Ramos (cell line): ENCODE measurements at regions not wholly inside any gene's neighbourhood (a gene's known extent, or its start where the extent isn't known, plus 50 kb on each side); places are given as distances from the start of the nearest gene placed in this dataset.

Experiments
- in situ Hi-C: fragments of 300-500 bp; cut with MboI; formaldehyde crosslinking; loops from one replicate; pipeline ENCODE4 v1.14.3; 2022; ENCODE audit warnings: low sequenced_read_pairs; ENCODE audit not compliant: unreplicated experiment

DNA sequence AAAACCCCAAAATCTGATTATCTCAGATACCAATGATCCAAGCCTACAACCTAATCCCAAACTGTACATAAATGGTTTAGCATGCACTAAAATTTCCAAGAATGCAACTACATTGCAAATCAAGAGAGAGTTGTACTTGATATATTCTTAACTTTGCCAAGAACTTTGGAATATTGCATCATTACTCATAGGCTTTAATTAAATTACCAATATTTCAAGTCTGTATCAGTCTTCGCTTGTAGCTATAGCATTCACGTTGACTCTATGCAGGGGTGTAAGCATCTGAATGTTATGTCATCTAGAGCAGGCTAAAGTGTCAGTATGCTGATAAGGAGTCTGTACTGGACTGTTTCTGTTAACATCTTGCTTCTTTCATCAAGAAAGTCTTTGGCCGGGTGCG lies 56.3 kb downstream of the FOXI3 start:
- in situ Hi-C loops, result no loop called here

DNA sequence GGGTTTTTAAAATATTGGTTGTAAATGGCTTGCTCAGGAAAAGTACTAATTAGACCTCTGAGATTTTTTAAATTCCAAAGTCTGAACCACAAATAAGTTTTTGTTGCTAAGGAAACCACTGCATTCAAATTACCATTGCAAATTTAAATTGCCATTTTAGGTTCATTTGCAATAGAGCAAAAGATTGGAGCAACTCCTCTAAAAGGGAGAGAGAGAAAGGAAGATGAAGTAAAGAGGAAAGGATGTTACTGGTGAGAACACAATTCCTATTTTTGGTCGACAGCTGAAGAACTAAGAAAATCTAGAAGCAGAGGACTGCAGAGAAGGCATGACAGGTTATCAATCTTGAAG lies 74.9 kb downstream of the FOXI3 start:
- in situ Hi-C loops, result no loop called here

DNA sequence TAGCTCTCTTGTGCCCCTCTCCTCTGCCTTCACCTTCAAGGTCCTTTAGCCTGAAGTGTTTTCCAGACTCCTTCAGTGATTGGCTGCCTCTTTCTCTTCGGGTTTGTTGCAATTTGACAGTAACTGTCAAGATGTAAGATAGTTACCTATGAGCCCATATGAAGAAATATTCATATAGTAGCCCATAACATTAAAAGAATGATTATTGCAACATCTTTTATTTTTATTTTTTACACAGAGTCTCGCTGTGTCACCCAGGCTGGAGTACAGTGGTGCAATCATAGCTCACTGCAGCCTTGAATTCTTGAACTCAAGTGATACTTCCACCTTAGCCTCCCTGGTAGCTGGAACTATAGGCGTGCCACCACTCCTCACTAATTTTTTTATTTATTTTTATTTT lies 80.5 kb downstream of the FOXI3 start:
- in situ Hi-C loops, result no loop called here

DNA sequence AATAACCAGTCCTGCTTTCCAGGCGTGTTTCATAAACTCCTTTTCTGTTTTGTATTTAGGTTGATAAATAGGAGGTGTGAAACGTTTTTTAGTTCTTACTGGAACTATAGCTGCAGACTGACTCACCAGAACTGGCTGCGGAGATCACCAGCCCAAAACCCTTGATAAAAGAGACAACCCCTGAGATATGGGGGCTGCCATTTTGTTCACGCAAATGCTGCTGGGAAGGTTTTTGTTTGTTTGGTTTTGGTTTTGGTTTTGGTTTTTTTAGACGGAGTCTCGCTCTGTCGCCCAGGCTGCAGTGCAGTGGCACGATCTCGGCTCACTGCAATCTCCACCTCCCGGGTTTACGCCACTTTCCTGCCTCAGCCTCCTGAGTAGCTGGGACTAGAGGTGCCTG lies 87.1 kb downstream of the FOXI3 start:
- in situ Hi-C loops, result loop anchor here (10.0 kb wide), 1 partner anchor 1479 kb away; no protein-coding TSS in a partner anchor

DNA sequence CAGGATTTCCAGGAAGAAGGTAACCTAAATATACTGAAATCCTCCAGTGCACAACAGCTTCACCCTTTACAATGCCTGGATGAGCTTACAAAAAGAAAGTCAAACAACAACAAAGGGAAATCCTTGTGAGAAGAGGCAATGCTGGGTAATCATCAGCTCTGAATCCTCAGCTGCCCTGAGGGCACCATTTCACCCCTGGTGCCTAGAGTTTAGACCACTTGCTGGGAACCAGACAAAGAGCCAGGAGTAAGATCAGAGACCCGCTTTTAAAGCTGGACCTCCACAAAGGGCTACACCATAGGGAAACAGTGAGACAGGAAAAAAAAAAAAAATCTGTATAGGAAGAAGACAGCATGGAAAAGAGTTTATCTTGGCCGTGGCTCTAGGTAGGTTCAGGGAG lies 97.0 kb downstream of the FOXI3 start:
- in situ Hi-C loops, result loop anchor here (10.0 kb wide), 1 partner anchor 309 kb away; no protein-coding TSS in a partner anchor

DNA sequence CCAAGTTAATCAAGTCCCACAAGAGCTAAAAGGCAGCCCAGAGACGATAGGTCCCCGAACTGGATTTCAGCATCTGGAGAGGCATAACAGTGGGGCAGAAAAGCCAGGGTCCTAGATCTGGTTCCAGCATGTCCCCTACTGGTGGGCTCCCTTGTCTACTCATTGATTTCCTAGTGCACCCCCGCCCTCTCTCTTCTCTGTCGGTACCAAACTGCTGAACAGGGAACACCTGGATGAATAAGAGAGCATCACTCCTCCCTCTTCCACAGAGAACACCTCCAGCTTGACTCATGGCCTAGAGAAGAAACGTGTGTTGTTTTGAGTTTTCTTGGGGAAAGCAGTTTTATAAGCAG lies 101.3 kb downstream of the FOXI3 start:
- in situ Hi-C loops, result loop anchor here (10.0 kb wide), 1 partner anchor 314 kb away; no protein-coding TSS in a partner anchor

DNA sequence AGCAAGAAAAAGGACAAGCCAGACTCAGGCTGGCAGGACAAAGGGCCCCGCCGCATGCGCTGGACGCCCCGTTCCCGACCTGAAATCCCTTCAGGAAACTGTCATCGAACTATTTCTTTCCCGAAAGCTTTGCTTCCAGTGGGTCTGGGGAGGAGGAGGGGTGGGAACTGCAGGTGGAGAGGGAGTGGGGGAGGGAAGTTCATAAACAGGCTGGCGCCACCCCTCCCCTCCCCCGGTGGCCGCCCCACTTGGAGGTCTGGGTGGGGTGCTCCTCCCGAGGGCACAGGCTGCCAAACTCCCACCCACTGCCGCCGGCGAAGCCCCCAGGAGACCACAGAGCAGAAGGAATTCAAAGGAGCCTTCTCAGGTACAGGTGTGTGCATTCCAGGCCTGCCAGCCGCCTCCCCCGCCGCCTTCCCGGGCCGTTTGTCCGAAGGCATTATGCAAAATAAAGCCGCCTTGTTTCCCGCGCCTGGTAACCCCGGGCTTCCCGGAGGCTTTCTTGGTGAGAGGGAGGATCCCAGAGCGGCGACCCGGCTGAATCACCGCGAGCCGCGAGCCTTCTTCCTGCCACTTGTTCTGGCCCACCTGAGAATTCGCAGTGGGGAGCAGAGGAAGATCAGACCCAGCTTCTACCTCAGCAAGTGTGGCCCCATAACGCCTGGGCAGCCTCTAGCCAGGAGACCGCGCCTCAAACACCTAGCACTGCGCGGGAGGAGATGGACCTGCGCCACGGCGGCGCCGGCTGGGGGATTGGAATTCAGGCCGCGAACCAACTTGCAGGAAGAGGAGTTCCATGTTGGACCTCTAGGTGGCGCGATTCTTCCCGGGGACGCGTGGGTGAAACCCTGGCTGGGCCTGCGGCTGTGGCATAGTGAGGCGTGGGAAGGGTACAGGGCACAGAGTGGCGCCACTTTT lies 101.9 kb downstream of the FOXI3 start:
- in situ Hi-C loops, result loop anchor here (10.0 kb wide), 1 partner anchor 314 kb away; no protein-coding TSS in a partner anchor

DNA sequence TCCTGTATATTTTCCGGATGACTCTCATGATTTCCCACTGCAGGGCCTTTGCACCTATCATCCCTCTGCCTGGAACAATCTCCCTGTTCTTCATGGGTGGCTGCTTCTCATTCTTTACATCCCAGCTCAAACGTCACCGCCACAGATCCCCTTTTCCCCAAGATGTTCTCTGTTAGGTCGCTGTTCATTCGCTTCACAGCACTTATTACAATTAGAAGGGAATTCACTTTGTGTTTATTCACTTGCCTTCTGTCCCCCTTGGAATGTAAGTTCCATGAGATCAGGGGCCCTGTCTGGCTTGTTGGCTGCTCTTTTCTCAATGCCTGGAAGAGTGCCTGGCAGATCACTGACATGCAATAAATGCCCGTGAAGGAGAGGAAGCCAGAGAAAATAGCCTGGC lies 106.7 kb downstream of the FOXI3 start:
- in situ Hi-C loops, result no loop called here

DNA sequence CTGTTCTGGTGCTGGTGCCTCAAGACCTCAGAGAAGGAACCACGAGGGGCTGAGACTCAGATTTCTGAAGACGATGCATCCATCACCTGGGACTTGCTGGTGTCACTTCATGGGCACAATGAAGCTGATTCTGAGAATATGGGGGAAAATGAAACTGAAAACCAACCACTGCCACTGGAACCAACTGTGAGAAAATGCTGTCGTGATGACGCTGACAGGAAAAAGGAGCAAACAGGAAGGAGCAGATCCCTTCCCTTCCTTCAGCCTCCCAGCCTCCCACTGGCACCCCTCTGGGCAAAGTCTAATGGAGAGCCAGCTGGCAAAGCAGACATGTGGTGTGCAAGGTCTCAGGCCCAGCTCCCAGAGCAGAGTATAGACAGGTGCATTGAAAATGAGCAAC lies 109.7 kb downstream of the FOXI3 start:
- in situ Hi-C loops, result no loop called here

DNA sequence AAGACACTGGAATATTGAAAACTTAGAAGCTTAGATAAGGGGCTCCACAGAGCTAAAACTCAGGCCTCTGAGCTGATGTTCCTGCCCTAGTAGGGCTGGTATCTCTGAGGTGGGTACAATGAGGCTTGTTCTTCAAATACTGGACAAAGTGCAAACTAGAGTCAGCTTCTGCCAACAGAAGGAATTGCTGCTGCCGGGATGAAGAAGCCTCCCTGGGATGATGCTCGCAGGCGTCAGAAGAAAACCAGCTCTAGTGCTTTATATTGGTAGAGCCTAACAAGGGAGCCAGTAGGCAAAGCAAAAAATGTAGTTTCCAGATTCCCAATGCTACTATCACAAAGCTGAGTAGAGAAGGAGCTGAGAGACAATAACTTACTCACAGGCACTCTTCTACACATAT lies 118.1 kb downstream of the FOXI3 start:
- in situ Hi-C loops, result no loop called here

DNA sequence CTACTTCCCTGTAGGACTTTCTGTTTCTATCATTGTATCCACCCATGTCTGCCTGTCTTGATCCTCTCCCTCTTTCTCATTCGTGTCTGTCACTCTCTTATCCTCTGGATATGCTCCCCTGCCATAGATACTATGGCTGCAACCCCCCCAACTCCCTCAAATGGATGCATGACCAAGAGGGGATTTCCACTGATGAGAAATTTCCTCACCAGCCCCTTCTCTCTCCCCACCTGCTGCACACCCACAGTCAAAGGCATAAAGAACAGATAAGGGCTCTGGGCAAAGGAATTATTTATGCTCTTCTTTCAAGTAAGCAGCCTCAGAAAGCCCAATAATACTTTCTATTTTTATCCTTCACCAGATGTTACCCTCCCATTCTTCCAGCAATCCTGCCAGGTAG lies 121.3 kb downstream of the FOXI3 start:
- in situ Hi-C loops, result no loop called here

DNA sequence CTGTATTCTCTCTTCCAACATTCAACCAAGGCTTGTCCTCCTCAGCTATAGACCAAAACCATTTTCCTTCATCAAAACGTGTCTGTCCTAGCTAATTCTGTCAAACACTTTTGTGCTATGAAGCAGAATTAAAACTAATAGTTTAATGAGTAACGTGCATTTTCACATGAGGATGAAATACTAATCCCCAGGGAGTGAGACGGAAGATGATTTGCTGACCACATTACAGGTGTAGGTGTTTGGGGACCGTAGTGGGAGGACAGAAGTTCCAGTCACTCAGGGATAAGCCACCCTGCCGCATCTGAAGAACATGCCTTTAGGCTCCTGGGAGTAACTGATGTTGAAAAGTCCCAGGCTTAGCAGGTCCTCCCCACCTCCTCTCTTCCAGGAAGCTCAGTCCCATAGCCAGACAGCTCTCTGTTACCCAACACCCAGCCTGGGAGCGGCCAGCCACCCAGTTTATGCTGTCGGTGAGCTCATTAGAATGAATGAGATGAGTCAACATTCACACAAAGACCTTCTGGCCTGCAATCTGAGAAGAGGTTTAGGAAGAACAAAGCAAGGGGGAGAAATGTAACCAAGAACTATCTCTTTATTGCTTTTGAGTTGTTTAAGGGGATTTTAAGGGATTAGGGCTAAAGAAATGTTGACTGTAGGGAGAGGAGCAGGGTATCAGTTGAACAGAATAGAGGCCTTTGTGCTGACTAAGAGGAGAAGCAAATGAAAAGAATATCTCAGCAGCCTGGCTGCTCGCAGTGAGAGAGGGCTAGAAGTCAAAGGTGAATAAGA lies 122.5 kb downstream of the FOXI3 start:
- in situ Hi-C loops, result no loop called here

DNA sequence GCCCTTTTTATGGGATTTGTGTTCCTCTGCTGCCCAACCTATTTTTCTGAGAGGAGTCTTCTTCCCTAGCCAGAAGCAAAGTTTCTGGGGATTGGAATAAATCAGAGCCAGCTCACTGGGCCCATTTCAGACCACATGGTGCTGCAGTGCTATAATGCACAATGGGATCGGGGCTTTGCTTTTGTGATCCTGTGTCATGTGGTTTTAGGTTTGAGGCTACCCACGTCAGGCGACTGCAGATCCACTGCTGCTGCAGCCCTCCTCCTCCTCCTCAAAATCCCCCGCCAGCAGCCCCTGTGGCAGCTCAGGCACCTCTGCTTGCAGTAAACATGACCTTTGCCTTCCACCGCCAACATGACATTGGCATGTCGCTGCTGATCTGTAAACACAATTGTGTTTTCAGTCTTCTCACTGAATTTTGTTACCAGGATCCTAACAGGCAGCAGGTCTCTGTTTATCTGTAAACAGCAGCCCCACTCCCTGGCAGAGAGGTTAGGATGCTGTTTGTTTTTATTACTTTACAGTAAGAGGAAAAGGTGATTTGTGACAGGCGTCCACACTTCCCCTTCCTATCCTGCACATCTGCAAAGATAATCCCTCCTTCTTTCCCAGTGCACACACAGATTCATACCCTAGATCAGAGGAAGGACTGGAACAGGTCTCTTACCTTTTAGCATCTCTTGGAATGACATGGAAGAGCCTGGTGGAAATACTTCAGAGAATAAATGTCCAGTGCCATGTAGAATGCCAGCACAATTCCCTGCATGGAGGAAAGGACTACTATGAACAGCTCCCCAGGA lies 130.8 kb downstream of the FOXI3 start:
- in situ Hi-C loops, result no loop called here

DNA sequence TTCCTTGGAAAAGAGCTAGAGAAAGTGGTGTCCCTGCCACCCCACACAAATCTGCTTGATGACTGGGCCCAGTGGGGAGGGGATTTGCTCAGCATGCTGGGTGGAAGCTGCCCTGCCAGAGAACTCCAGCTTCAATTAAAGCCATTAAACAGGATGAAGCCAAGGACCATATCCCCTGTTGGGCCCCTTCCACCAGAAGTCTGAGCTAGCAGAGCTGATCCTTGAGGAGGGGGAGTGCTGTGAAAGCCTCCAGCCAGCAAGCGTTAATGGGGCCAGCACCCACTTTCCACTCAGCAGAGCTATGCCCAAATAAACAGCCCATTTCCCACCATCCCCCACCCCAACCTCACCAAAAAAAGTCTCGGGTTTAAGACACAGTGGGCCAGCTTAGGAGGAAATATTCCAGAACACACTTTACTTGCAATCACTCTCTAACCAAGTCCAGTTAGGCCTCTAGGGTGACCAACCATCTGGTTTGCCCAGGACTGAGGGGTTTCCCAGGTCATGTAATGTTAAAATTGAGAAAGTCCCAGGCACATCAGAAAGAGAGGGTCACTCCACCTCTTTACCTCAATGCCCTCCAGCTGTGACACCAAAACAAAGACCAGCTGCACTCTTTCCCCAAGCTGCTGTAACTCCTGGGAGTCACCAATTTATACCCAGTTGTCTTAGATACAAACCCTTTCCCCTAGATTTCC lies 132.3 kb downstream of the FOXI3 start:
- in situ Hi-C loops, result no loop called here

DNA sequence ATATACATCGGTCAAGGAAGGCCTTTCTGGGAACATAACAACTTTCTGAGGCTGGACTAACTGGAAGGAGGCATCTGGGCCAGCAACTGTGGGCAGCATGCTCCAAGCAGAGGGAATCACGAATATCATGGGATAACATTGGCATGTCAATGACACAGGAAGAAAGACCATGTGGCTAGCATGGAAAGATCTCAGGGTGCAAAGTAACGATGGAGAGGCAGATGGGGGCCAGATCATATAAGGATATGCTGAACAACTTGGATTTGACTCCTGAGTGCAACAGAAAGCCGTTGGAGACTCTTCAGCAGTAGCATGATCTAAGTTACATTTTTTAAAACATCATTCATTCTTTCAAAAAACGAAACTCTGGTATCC lies 133.6 kb downstream of the FOXI3 start:
- in situ Hi-C loops, result no loop called here

DNA sequence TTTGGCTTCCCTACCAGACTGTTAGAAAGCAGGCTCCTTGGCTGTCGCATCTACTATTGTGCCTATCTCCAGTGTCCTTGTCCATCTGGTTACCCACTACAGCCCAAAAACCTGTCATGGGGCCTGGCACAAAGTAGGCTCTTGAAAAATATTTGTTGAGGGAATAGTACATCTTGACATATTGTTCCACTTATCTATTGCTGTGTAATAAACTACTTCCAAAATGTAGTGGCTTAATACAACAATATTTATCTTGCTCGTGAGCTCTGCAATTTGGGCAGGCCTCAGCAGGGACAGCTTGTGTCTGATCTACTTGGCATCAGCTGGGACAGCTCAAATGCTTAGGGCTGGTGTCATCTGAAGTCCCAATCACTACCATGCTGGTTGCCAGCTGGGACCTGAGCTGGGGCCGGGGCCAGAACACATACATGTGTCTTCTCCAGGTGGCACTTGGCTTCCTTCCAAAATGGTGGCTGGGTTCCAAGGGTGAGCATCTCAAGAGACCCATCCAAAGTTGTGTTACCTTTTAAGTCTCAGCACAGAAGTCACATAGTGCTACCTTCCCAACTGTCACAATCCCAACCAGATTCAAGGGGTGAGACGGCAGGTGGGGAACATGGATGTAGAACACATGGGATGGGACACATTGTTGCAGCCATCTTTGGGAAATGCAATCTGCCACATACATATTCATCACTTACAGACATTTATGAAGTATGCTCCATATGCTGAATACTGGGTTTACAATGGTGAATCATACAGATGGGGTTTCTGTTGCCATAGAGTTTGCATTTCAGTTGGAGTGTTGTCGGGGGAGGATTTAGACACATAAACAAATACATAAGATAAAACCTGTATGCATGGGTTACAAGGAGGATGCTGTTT lies 134.2 kb downstream of the FOXI3 start:
- in situ Hi-C loops, result no loop called here

DNA sequence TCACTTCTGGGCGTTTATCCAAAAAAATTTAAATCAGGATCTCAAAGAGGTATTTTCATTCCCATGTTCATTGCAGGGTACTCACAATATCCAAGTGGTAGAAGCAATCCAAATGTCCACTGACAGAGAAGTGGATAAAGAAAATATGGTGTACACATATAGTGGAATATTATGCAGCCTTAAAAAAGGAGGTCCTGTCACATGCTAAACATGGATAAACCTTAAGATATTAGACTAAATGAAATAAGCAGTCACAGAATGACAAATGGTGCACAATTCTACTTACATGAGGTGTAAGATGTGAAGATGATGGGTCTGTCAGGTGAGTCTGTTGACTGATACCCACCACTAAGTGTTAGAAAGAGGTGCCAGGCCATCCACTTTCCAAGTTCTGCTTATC lies 140.6 kb downstream of the THNSL2 start:
- in situ Hi-C loops, result no loop called here

DNA sequence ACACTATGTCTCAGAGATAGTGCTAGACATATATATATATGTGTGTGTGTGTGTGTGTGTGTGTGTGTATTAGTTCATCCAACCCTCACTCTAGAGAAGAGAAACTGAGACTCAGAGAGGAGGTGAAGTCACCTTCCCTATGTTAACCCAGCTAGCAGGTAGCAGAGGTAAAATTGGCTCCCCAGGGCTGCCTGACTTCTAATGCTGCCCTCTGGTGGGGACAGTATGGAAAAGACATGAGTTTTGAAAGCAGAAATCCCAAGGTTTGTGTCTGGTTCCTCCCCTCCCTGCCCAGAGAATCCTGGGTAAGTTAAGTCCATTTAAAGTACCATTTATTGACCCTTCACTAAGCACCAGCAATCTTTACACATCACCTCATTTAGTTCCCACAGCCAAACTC lies 137.7 kb downstream of the THNSL2 start:
- in situ Hi-C loops, result no loop called here

DNA sequence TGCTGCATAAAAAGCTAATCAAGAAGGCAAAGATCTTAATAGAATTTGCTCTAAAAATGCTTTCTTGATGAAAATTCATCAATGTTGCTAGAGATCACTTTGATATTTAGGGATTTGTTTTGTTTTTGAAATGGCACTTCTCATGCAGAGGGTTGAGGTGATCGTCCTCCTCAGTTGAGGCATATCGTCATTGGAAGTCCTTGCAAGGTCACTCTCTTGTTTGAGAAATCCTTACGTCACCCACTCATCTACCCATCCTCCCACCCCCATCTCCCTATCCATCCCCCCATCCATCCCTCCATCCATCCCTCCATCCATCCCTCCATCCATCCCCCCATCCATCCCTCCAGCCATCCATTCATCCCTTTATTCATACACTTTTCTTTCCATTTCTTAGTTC lies 133.7 kb downstream of the THNSL2 start:
- in situ Hi-C loops, result no loop called here
